Activated CD4-positive, alpha-beta memory T cell treated with anti-CD3 and anti-CD28 coated beads for 36 hours (primary cell): ENCODE measurements at regions not wholly inside any gene's neighbourhood (a gene's known extent, or its start where the extent isn't known, plus 50 kb on each side); places are given as distances from the start of the nearest gene placed in this dataset.
"Not testable (repeated sequence)": the region's sequence is repeated elsewhere in the genome, so short reads cannot be mapped to it uniquely, and the experiment has no call there.

Experiments
- CTCF ChIA-PET: fragments of 350-600 bp; sonication (Branson Sonifier 250); formaldehyde crosslinking; loops from one replicate; lab custom pipeline; 2021; ENCODE audit warnings: antibody characterized with exemption, inconsistent platforms; lab: Charles Lee
- POLR2A ChIA-PET: fragments of 350-600 bp; sonication (Branson Sonifier 250); formaldehyde crosslinking; loops from one replicate; lab custom pipeline; 2021; ENCODE audit warnings: antibody characterized with exemption; lab: Charles Lee
- DNase-seq: peaks from one replicate; pipeline ENCODE4 v3.0.0-alpha.2; 2020
- H3K27ac Mint-ChIP-seq: one replicate; pipeline ENCODE4 v1.8.0; 2021; ENCODE audit warnings: mixed read lengths
- H3K27me3 Mint-ChIP-seq: one replicate; pipeline ENCODE4 v1.8.0; 2021; ENCODE audit warnings: mixed read lengths
- H3K36me3 Mint-ChIP-seq: one replicate; pipeline ENCODE4 v1.8.0; 2021; ENCODE audit warnings: mixed read lengths
- H3K4me1 Mint-ChIP-seq: one replicate; pipeline ENCODE4 v1.8.0; 2021; ENCODE audit warnings: low read depth, mixed read lengths
- H3K4me3 Mint-ChIP-seq: one replicate; pipeline ENCODE4 v1.8.0; 2021; ENCODE audit warnings: mild to moderate bottlenecking, mixed read lengths
- H3K9me3 Mint-ChIP-seq: one replicate; pipeline ENCODE4 v1.8.0; 2021; ENCODE audit warnings: mixed read lengths
- intact Hi-C: fragments of 100-400 bp; cut with micrococcal nuclease; formaldehyde crosslinking; loops from one replicate; pipeline ENCODE4 v1.15.1; 2023

- Mint-ChIP-seq H3K9me3 (no peaks in the 10 kb centered on the region), H3K4me1 (no peaks in the 10 kb centered on the region), H3K36me3 (no peaks in the 10 kb centered on the region), H3K4me3 (no peak overlapping the region), H3K27me3 (no peaks in the 10 kb centered on the region), H3K27ac (no peak overlapping the region)
- no peak for DNase-seq
- intact Hi-C loops: loop anchor here (2.0 to 10.0 kb wide), 2 partner anchors 65 to 179 kb away; no protein-coding TSS in a partner anchor
- ChIA-PET CTCF (interaction anchor here (0.9 to 5.7 kb wide), 5 partner anchors 26 to 328 kb away, joined by 3 to 35 read pairs (median 4); no protein-coding TSS in a partner anchor), POLR2A (no interaction called here)
Observed at GRCh38 chr10:32189400-32190084, 133.3 kb upstream of the KIF5B start.

GRCh38 chr10:32188601-32189000 is 132.4 kb upstream of the KIF5B start:
- CTCF ChIA-PET: interaction anchor here (5.7 kb wide), 1 partner anchor 180 kb away, joined by 35 read pairs; no protein-coding TSS in a partner anchor
- H3K9me3 Mint-ChIP-seq, H3K36me3 Mint-ChIP-seq, POLR2A ChIA-PET, intact Hi-C loops, H3K4me1 Mint-ChIP-seq, H3K27me3 Mint-ChIP-seq, DNase-seq, H3K4me3 Mint-ChIP-seq, H3K27ac Mint-ChIP-seq: not testable (repeated sequence)

- Mint-ChIP-seq H3K4me3 (no peak overlapping the region), H3K36me3 (no peaks in the 10 kb centered on the region), H3K27me3 (no peaks in the 10 kb centered on the region), H3K27ac (no peak overlapping the region), H3K9me3 (no peaks in the 10 kb centered on the region), H3K4me1 (no peaks in the 10 kb centered on the region)
- no peak for DNase-seq
- intact Hi-C loops: no loop called here
- ChIA-PET POLR2A (no interaction called here), CTCF (interaction anchor here (1.3 kb wide), 1 partner anchor 38 kb away, joined by 3 read pairs; no protein-coding TSS in a partner anchor)
Observed at GRCh38 chr10:32187686-32188085, 131.5 kb upstream of the KIF5B start.

- intact Hi-C loops, DNase-seq, CTCF ChIA-PET, POLR2A ChIA-PET, H3K9me3 Mint-ChIP-seq, H3K27ac Mint-ChIP-seq, H3K4me1 Mint-ChIP-seq, H3K4me3 Mint-ChIP-seq, H3K36me3 Mint-ChIP-seq, H3K27me3 Mint-ChIP-seq: not testable (repeated sequence)
Observed at GRCh38 chr10:32183652-32184051, 127.4 kb upstream of the KIF5B start.

- DNase-seq: no peak
- no peak overlapping the region for H3K4me3 Mint-ChIP-seq
- no peaks in the 10 kb centered on the region for H3K27me3 Mint-ChIP-seq
- no peaks in the 10 kb centered on the region for H3K36me3 Mint-ChIP-seq
- POLR2A ChIA-PET: no interaction called here
- CTCF ChIA-PET: interaction anchor here (0.7 kb wide), 1 partner anchor 73 kb away, joined by 3 read pairs; no protein-coding TSS in a partner anchor
- H3K4me1 Mint-ChIP-seq: no peaks in the 10 kb centered on the region
- intact Hi-C loops: no loop called here
- no peaks in the 10 kb centered on the region for H3K9me3 Mint-ChIP-seq
- no peak overlapping the region for H3K27ac Mint-ChIP-seq
Observed at GRCh38 chr10:32182476-32182875, 126.3 kb upstream of the KIF5B start.

GRCh38 chr10:32180390-32181280 is 124.4 kb upstream of the KIF5B start:
- POLR2A ChIA-PET: no interaction called here
- H3K4me1 Mint-ChIP-seq: no peaks in the 10 kb centered on the region
- intact Hi-C loops: no loop called here
- no peaks in the 10 kb centered on the region for H3K27me3 Mint-ChIP-seq
- H3K36me3 Mint-ChIP-seq: no peaks in the 10 kb centered on the region
- no peak overlapping the region for H3K4me3 Mint-ChIP-seq
- CTCF ChIA-PET: no interaction called here
- no peak for DNase-seq
- no peaks in the 10 kb centered on the region for H3K9me3 Mint-ChIP-seq
- H3K27ac Mint-ChIP-seq: no peak overlapping the region

- CTCF ChIA-PET: no interaction called here
- no peaks in the 10 kb centered on the region for H3K27me3 Mint-ChIP-seq
Observed at GRCh38 chr10:32179836-32180235, 123.6 kb upstream of the KIF5B start.

GRCh38 chr10:32177594-32177993 is 121.4 kb upstream of the KIF5B start:
- H3K27me3 Mint-ChIP-seq, H3K9me3 Mint-ChIP-seq, H3K4me3 Mint-ChIP-seq, CTCF ChIA-PET, DNase-seq, H3K36me3 Mint-ChIP-seq, POLR2A ChIA-PET, H3K4me1 Mint-ChIP-seq, intact Hi-C loops, H3K27ac Mint-ChIP-seq: not testable (repeated sequence)

More at GRCh38 chr10:32179836-32180235, 123.6 kb upstream of the KIF5B start:
- no peak for DNase-seq
- Mint-ChIP-seq H3K27ac (no peak overlapping the region), H3K9me3 (no peaks in the 10 kb centered on the region), H3K4me1 (no peaks in the 10 kb centered on the region), H3K36me3 (no peaks in the 10 kb centered on the region), H3K4me3 (no peak overlapping the region)
- intact Hi-C loops: no loop called here
- POLR2A ChIA-PET: no interaction called here

- Mint-ChIP-seq H3K4me3 (no peak overlapping the region), H3K4me1 (no peaks in the 10 kb centered on the region), H3K27ac (no peak overlapping the region), H3K27me3 (no peaks in the 10 kb centered on the region), H3K9me3 (no peaks in the 10 kb centered on the region), H3K36me3 (no peaks in the 10 kb centered on the region)
- ChIA-PET CTCF (no interaction called here), POLR2A (no interaction called here)
- DNase-seq: no peak
- intact Hi-C loops: no loop called here
Observed at GRCh38 chr10:32175629-32176028, 119.4 kb upstream of the KIF5B start.

- POLR2A ChIA-PET: no interaction called here
- Mint-ChIP-seq H3K4me3 (no peak overlapping the region), H3K36me3 (no peaks in the 10 kb centered on the region), H3K4me1 (no peaks in the 10 kb centered on the region), H3K9me3 (no peaks in the 10 kb centered on the region), H3K27me3 (peaks cover 2% of the 10 kb centered on the region), H3K27ac (no peak overlapping the region)
- intact Hi-C loops: no loop called here
- no peak for DNase-seq
- CTCF ChIA-PET: no interaction called here
Observed at GRCh38 chr10:32174349-32174893, 118.2 kb upstream of the KIF5B start.

- H3K36me3 Mint-ChIP-seq: no peaks in the 10 kb centered on the region
Observed at GRCh38 chr10:32171204-32171603, 115.0 kb upstream of the KIF5B start.

GRCh38 chr10:32169556-32169955 is 113.3 kb upstream of the KIF5B start:
- Mint-ChIP-seq H3K4me1 (no peaks in the 10 kb centered on the region), H3K36me3 (no peaks in the 10 kb centered on the region), H3K27me3 (peaks cover 6% of the 10 kb centered on the region), H3K4me3 (no peak overlapping the region), H3K9me3 (no peaks in the 10 kb centered on the region), H3K27ac (no peak overlapping the region)
- intact Hi-C loops: no loop called here
- POLR2A ChIA-PET: interaction anchor here (0.6 kb wide), 2 partner anchors 219 to 295 kb away, joined by 3 read pairs; no protein-coding TSS in a partner anchor
- DNase-seq: no peak
- CTCF ChIA-PET: interaction anchor here (0.6 to 1.2 kb wide), 7 partner anchors 15 to 614 kb away, joined by 3 to 5 read pairs (median 4); no protein-coding TSS in a partner anchor

More at GRCh38 chr10:32171204-32171603, 115.0 kb upstream of the KIF5B start:
- Mint-ChIP-seq H3K27ac (no peak overlapping the region), H3K4me3 (no peak overlapping the region), H3K9me3 (no peaks in the 10 kb centered on the region), H3K4me1 (no peaks in the 10 kb centered on the region), H3K27me3 (peaks cover 2% of the 10 kb centered on the region)
- intact Hi-C loops: no loop called here
- POLR2A ChIA-PET: no interaction called here
- CTCF ChIA-PET: interaction anchor here (0.9 kb wide), 1 partner anchor 40 kb away, joined by 3 read pairs; no protein-coding TSS in a partner anchor
- DNase-seq: no peak
